Effector CD4-positive, alpha-beta T cell (primary cell): ENCODE measurements at regions not wholly inside any gene's neighbourhood (a gene's known extent, or its start where the extent isn't known, plus 50 kb on each side); places are given as distances from the start of the nearest gene placed in this dataset.
"Not testable (repeated sequence)": the region's sequence is repeated elsewhere in the genome, so short reads cannot be mapped to it uniquely, and the experiment has no call there.

Source experiments
- DNase-seq: peaks from one replicate; pipeline ENCODE4 v3.0.0-alpha.2; 2020

- DNase-seq: no peak
Measured at GRCh38 chr18:77329651-77330050, 80.0 kb downstream of the GALR1 start.

GRCh38 chr18:77334876-77335275, 85.2 kb downstream of the GALR1 start:
- no peak for DNase-seq

GRCh38 chr18:77337604-77338003, 88.0 kb downstream of the GALR1 start:
- no peak for DNase-seq

- DNase-seq: no peak
Measured at GRCh38 chr18:77339093-77339492, 89.4 kb downstream of the GALR1 start.

DNA sequence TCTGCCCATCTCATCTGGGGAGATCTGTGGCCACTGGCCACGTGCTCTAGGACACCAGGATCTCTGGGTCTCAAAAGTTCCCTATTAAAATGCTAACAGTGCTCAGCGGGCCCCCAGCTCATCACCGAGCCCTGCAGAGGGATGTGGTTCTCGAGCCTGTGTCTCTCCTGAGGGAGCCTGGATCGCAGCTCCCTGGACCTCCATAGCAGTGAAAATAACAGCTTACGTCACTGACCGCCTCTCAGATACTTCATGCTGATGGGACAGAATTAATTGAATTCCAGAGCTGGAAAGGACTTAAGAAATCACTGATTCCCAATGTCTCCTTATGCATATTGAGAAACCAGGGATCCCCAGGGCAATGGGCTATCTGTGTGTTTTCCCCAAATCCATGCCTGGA, 90.0 kb downstream of the GALR1 start:
- no peak for DNase-seq

GRCh38 chr18:77340815-77341214, 91.2 kb downstream of the GALR1 start:
- no peak for DNase-seq

DNA sequence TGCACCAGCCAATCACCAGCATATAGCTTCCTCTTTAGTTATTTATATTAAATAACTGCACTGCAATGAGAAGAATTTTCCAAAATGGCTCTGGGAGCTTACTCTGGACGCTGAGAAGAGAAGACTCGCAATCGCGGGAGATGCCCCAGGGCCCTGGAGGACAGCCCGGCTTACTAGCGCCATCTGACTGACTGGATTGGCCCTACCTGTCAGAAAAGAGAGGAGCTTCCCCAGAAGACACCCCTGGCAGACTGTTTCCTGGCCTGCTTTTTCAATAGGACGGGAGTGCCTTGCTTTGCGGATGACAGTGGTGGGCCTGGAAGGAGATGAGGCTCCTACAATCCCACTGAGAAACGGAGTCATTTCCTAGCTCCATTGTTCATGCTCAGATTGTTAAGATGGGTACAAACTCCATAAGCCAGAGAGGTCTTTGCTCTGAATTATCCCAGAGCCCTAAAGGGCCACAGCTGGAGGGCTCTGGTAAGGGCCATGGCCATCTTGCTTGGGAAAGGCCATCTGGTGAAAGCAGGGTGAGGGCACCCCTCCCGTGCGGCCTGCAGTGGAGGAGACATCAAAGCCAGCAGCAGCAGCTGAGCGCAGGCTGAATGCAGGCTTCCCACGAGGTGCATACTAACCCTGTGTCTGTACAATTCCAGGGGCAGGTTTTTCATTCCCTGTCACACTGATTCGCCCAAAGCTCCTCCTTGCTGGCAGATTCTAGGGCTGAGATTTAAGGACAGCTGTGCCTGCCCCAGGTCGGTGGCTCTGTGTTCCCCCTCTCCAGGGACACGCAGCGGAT, 92.1 kb downstream of the GALR1 start:
- DNase-seq: no peak

DNA sequence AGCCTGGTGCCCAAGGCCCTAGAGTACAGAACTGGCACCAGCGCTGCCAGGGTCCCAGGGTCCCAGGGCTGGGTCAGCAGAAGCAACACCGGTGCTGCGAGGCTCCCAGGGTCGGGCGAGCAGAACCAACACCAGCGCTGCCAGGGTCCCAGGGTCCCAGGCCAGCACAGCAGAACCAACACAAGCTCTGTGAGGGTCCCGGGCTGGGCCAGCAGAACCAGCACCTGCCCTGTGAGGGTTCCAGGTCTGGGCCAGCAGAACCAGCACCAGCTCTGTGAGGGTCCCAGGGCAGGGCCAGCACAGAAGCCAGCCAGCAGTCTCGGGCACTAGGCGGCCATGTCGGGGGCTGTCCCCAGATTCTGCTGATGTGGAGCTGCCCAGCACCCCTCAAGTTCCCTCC, 93.1 kb downstream of the GALR1 start:
- DNase-seq: no peak

DNA sequence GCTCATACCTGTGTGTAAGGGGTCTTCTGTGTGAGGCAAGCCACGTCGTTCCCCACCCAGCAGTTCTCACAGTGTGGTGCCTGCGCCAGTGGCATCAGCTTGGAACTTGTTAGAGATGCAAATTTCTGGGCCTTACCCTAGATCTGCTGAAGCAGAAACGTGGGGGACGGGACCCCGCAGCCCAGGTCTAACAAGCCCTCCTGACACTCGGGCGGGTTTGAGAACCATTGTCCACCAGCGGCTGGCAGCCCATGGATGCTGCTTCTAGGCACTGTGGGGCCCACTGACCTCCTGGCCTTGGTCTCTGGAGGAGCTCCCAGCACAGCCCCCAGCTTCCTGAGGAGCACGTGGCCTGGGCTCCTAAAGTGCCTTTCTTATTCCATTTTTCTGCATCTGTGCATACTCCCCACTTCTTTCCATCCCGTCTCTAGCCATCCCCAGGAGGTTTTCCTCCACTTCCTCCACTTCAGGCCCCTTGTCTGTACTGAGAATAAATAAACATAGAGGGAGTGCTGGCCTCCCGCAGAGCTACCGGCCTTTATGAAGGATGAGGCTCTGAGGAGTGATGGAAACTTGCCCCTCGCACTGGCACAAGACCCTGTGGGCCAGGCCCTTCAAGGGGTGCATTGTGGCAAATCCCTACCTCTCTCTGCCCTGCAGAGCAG, 94.3 kb downstream of the GALR1 start:
- DNase-seq: no peak

- DNase-seq: no peak
Measured at GRCh38 chr18:77344786-77345500, 95.3 kb downstream of the GALR1 start.

DNA sequence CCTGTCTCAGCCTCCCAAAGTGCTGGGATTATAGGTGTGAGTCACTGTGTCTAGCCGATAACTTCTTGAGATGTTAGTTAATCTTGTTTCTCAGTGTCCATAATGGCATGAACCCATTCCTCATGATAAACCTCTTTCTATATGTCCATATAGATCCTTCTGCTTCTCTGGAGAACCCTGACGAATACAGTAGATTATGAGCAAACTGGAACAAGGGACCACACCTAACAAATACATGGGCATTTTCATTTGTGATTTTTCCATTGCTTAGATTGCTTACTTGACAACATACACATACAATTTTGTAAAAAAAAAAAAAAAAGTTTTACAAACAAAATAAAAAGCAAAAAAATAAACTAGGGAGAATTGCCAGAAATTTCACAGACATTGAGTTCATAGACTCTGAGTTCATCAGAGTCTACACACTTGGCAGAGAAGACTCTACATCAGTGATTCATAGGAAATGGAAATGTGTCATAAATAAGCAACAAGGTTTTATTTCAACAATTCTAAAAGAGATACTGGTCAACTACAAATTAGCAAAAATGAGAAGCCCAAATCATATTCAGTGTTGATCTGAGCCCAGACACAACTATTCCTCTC, 96.7 kb downstream of the GALR1 start:
- DNase-seq: no peak

DNA sequence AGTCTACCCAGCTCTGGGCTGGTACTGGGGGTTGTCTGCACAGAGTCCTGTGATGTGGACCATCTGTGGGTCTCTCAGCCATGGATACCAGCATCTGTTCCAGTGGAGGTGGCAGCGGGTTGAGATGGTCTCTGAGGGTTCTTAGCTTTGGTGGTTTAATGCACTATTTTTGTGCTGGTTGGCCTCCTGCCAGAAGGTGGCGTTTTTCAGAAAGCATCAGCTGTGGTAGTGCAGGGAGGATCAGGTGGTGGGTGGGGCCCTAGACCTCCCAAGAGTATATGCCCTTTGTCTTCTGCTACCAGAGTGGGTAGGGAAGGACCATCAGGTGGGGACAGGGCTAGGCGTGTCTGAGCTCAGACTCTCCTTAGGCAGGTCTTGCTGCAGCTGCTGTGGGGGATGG, 103.7 kb downstream of the GALR1 start:
- not testable (repeated sequence) for DNase-seq

DNA sequence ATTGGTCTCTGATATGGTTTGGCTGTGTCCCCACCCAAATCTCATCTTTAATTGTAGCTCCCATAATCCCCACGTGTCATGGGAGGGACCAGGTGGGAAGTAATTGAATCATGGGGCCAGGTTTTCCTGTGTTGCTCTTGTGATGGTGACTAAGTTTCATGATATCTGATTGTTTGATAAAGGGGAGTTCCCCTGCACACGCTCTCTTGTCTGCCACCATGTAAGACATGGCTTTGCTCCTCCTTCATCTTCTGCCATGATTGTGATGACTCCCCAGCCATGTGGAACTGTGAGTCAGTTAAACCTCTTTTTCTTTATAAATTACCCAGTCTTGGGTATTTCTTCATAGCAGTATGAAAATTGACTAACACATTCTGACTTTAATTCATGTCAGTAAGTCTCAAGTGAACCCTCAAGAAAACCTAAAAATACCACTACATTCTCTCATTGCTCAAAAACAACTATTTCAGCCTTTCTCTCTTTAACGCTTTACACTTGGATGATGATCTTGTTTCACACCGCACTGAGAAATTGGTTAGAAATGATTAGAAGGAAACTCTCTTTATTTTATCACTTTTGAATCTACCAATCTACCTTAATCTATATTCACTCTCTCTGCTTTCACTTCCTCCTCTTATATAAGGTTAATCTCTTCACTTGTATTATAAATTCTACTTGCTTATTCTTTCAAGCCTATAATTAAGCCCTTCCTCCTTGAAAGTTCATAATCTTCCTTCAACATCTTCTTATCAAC, 110.1 kb downstream of the GALR1 start:
- no peak for DNase-seq

DNA sequence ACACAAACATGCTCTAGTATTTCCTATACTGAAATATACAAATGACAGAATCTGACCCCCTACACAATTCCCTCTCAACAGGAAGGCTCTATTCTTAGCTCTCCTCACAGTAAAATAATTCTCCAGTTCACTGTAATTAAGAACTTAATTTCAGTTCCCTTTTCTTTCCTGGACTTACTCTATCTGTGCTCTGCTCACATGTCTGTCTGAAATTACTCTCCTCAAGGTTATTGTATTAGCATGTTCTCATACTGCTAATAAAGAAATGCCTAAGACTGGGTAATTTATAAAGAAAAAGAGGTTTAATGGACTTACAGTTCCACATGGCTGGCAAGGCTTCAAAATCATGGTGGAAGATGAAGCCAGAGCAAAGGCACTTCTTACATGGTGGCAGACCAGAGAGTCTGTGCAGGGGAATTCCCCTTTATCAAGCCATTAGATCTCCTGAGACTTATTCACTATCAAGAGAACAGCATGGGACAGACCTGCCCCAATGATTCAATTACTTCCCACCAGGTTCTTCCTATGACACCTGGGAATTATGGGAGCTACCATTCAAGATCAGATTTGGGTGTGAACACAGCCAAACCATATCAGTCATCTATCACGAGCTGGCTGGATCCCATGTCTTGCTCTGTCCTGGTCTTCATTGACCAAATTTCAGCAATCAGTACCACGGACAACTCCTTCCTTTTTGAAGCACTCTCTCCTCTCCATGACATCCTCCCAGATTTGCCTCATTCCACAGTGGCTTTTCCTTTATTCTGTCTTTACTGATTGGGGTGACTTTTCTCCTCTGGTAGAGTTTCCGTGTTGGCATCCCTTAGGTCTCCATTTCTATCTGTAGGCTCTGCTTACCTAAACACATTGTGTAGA, 110.9 kb downstream of the GALR1 start:
- DNase-seq: no peak

GRCh38 chr18:77361382-77361781, 111.7 kb downstream of the GALR1 start:
- DNase-seq: no peak

DNA sequence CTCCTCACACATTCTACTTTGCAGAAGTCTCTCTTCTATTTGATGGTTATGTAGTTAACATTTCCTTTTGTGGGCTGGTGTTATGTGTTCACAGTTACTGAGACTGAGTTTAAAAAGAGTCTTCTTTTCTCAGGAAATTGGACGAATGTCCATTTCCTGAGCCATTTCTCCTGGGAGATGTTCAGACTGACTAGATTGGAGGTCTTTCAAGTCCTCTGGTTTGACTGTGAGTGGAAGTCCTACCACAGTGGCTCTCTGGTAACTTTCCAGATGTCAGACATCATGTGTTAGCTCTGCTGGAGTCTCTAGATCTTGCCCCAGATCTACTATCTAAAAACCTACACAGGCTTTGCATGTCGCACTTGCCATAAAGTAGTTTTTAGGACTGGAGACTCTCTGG, 116.0 kb downstream of the GALR1 start:
- no peak for DNase-seq

DNA sequence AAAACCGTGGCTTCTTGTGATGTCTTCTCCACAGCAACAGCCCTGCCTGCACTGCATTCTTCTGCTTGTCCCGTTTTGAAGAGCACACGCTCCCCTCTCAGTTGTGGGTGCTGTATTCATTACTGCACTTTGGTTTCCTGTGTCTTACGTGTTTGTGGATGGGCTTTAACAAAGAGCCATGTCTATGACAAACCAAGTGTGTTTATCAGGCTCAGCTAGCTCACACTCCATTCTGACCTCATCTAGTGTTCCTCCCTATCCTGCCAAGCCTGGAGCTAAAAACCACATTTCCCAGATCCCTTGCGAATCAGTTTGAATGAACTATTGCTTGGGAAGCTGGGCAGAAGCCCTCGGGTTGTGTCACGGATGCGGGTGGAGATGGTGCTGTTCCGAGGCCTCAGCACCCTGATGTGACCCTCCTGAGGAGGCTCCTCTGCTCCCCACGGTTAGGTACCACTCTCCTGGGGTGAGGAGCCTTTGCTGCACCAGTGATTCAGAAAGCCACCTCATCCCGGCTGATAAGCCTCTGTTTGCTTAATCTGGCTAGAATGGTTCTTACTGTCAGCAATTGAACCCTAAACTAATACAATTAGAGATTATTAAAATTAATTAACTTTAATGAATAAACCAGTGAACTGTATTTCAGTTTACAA, 116.5 kb downstream of the GALR1 start:
- DNase-seq: no peak

DNA sequence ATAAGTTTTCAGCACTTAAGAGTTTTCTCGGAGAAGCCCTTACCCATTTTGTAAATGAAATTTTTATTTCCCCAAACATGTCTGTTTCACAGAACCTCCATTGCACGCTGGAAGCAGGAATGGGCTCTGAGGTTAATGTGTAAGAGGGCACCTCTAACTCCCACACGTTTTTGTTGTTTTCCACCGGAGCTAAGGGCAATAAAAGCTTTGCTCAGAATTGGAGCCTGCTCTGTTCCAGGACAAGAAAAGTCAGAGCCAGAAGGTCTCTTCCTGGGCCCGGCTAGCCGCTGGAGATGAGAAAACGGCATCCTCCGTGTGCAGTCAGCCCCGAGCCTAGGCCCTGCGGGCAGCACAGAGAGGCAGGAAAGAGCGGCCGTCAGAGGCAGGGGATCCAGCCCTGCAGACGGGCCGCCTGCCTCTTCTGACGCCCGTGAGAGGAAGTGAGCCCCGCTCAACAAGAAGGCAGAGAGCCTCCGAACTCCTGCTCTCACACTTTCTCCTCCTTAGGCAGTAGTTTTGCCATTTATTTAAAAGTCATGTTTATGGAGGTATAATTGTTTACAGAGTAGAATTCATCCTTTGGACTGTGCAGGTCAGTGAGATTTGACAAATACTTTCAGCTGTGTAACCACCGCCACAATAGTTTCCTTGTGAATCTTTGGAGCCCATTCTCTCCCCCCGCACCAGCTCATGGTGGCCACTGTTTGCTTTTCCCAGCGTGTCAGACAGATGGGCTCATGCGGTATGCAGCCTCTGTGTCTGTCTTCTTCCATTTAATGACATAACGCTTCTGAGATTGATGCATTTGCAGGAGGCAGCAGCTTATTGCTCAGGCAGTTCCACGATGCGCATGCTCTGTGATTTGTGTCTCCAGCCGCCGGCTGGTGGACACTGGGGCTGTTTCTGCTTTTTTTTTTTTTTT, 117.3 kb downstream of the GALR1 start:
- DNase-seq: no peak

GRCh38 chr18:77369644-77370043, 120.0 kb downstream of the GALR1 start:
- DNase-seq: no peak
